22Rv1 (cell line): ENCODE measurements at regions not wholly inside any gene's neighbourhood (a gene's known extent, or its start where the extent isn't known, plus 50 kb on each side); places are given as distances from the start of the nearest gene placed in this dataset.

Experiments
- CTCF ChIP-seq: fragments of 450-650 bp; IDR thresholded peaks from 2 replicates; pipeline ENCODE4 v1.5.1; 2017; ENCODE audit warnings: mild to moderate bottlenecking
- ZFX ChIP-seq: fragments of 450-650 bp; IDR thresholded peaks from 2 replicates; pipeline ENCODE4 v1.6.1; 2017; ENCODE audit warnings: antibody characterized with exemption, borderline replicate concordance

- TF ChIP-seq CTCF (no peak), ZFX (no peak)
Measured at GRCh38 chr3:177345973-177346503, 148.8 kb upstream of the TBL1XR1 start.
